SJCRH30 (cell line): ENCODE measurements at regions not wholly inside any gene's neighbourhood (a gene's known extent, or its start where the extent isn't known, plus 50 kb on each side); places are given as distances from the start of the nearest gene placed in this dataset.

Source experiments
- DNase-seq, 2 experiments: peaks; one replicate each; pipeline ENCODE4 v3.0.0-alpha.2; 2015 to 2020
- H3K27ac ChIP-seq: fragments of 250-450 bp; sonication (Bioruptor Pico); 2 replicates; pipeline ENCODE4 v1.5.1; 2020; ENCODE audit warnings: mild to moderate bottlenecking, moderate library complexity
- H3K27me3 ChIP-seq: fragments of 250-450 bp; sonication (Bioruptor Pico); 2 replicates; pipeline ENCODE4 v1.5.1; 2020; ENCODE audit warnings: mild to moderate bottlenecking, moderate library complexity
- H3K36me3 ChIP-seq: fragments of 250-450 bp; sonication (Bioruptor Pico); 2 replicates; pipeline ENCODE4 v1.5.1; 2020; ENCODE audit warnings: mild to moderate bottlenecking, moderate library complexity
- H3K4me1 ChIP-seq: fragments of 250-450 bp; sonication (Bioruptor Pico); 2 replicates; pipeline ENCODE4 v1.5.1; 2020; ENCODE audit warnings: mild to moderate bottlenecking, moderate library complexity
- H3K4me3 ChIP-seq: fragments of 250-450 bp; sonication (Bioruptor Pico); 2 replicates; pipeline ENCODE4 v1.5.1; 2020; ENCODE audit warnings: mild to moderate bottlenecking, moderate library complexity
- H3K9me3 ChIP-seq: fragments of 250-450 bp; sonication (Bioruptor Pico); replicated peaks from 2 replicates; pipeline ENCODE4 v1.5.1; 2020; ENCODE audit warnings: mild to moderate bottlenecking, moderate library complexity

DNA sequence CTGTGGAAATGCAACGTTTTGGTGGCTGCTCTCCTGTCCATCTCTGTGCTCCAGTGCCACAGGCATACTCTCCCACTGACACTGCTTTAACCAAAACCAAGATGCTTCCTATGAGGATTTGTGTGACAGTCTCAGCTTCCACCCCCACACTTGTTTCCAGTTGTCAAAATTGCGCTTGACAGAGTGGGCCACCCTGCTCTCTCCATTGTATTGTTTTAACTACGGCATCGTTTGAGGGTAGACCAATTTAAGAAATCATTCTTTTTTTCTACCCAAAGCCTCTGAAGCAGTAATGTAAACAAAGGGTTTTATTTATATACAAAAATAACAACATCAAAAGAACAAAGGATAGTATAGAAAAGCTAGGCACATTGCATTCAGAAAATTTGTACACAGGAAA is 178.0 kb downstream of the INHBA start:
- DNase-seq, result peak in 1 of 2 experiments; percentile 34
- Histone ChIP-seq H3K4me3 (no peak overlapping the region), H3K4me1 (no peaks in the 10 kb centered on the region), H3K36me3 (no peaks in the 10 kb centered on the region), H3K27me3 (no peaks in the 10 kb centered on the region), H3K27ac (no peak overlapping the region), H3K9me3 (no peaks in the 10 kb centered on the region)

- H3K4me3 ChIP-seq, result no peak overlapping the region
- H3K27ac ChIP-seq, result no peak overlapping the region
- 0 out of 2 replicates have a peak, but pooled peaks cover 4% of the 10 kb centered on the region for H3K27me3 ChIP-seq
- no peaks in the 10 kb centered on the region for H3K4me1 ChIP-seq
- DNase-seq, result no peak
- H3K9me3 ChIP-seq, result no peaks in the 10 kb centered on the region
- no peaks in the 10 kb centered on the region for H3K36me3 ChIP-seq
Measured at GRCh38 chr7:41520445-41520844, 182.4 kb downstream of the INHBA start.

- Histone ChIP-seq H3K4me1 (no peaks in the 10 kb centered on the region), H3K27me3 (0 out of 2 replicates have a peak, but pooled peaks cover 4% of the 10 kb centered on the region), H3K4me3 (no peak overlapping the region), H3K27ac (no peak overlapping the region), H3K9me3 (no peaks in the 10 kb centered on the region), H3K36me3 (no peaks in the 10 kb centered on the region)
- no peak for DNase-seq
Measured at GRCh38 chr7:41517771-41518170, 185.1 kb downstream of the INHBA start.

GRCh38 chr7:41508755-41509154 is 194.1 kb downstream of the INHBA start:
- DNase-seq, result no peak
- H3K27ac ChIP-seq, result no peak overlapping the region

DNA sequence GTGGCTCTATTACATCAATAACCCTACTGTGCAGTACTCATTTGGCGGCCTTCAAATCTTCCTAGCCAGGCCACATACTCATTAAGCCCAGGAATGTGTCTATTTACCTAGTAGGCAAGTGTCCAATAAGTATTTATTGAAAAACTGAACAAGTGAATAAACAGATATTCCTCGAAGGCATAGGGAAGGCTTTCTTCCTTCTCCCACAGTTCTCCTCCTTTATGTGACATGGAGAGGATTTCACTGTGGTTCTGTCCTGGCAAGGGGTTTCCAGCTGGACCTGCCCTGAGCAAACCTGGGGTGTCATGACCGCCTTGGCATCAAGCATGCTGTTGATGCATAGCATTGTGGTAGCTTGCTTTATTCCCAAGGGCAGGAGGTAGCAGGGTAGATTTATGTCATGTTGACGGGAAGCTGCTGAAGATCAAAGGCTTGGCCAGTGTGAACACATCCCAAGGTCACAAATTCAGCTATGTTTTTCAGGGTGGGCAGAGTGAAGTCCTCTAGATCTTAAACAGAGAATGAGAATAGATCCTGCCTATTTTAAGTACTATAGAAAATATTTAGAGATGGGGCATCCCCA is 195.1 kb downstream of the INHBA start:
- Histone ChIP-seq H3K4me3 (no peak overlapping the region), H3K9me3 (no peaks in the 10 kb centered on the region), H3K4me1 (no peaks in the 10 kb centered on the region), H3K27me3 (peaks cover 3% of the 10 kb centered on the region; the same call in 1 of the 2 replicates), H3K27ac (no peak overlapping the region), H3K36me3 (no peaks in the 10 kb centered on the region)
- DNase-seq, result no peak

More at GRCh38 chr7:41508755-41509154, 194.1 kb downstream of the INHBA start:
- peaks cover 3% of the 10 kb centered on the region; the same call in 1 of the 2 replicates for H3K27me3 ChIP-seq
- no peak overlapping the region for H3K4me3 ChIP-seq
- H3K9me3 ChIP-seq, result no peaks in the 10 kb centered on the region
- H3K36me3 ChIP-seq, result no peaks in the 10 kb centered on the region
- no peaks in the 10 kb centered on the region for H3K4me1 ChIP-seq

DNA sequence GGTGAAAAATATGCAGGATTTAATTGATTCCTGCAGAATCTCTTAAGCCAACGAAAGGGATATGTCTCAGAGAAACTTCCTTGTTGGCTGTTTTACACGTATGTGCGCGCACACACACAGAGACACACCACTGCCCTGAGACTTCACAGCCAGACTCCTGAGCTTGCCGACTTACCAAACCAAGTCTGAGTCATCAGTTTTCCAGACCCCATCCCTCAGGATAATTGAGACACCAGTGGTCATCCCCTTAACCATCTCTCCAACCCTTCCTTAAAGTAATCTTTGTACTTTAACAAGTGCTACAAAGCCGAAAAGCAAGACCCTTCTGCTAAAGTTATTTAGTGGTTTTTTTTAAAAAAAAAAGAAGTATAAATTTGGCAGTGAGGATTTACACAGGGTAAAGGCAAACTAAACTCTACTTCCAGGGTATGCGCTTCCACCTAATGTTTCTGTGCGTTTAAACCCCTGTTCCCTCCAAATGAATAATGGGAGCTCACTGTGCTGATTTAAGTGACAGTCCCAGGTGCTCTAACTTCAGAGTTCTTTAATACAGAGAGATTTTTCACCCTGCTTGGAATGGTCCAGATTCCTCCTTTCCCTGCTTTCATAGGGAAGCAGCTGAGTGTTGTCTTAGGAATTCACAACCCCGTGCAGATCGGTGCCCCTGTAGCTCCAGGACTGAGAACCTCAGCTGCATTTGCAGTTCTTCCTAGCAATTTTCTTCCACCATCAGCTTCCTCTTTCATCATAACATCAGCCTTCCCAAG is 198.5 kb downstream of the INHBA start:
- H3K36me3 ChIP-seq, result no peaks in the 10 kb centered on the region
- peak; percentile 7 to 59 for DNase-seq
- H3K4me1 ChIP-seq, result peaks cover 11% of the 10 kb centered on the region
- H3K4me3 ChIP-seq, result no peak overlapping the region
- H3K27ac ChIP-seq, result no peak overlapping the region
- no peaks in the 10 kb centered on the region for H3K27me3 ChIP-seq
- no peaks in the 10 kb centered on the region for H3K9me3 ChIP-seq

GRCh38 chr7:41503438-41503837 is 199.5 kb downstream of the INHBA start:
- H3K4me1 ChIP-seq, result peaks cover 11% of the 10 kb centered on the region
- DNase-seq, result no peak
- no peaks in the 10 kb centered on the region for H3K9me3 ChIP-seq
- no peak overlapping the region for H3K4me3 ChIP-seq
- H3K27ac ChIP-seq, result no peak overlapping the region
- no peaks in the 10 kb centered on the region for H3K27me3 ChIP-seq
- H3K36me3 ChIP-seq, result no peaks in the 10 kb centered on the region

DNA sequence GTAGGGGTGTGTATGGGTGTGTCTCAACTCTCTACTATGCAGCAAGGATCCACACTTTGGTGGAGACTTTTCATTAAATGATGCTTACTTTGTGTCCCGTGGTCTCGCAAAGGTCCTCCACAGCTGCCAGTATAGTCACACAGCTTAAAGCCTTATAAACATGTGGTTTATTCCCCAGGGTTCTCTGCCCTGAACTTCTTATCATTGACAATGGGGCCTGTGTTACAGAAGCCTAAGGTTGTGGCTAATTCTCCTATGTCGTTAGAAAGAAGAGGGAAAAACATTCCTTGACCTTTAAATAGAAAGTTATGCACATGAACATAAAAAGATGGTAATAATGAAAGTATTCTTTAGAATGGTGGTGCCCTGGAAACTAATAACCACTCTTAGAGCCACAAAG is 201.4 kb downstream of the INHBA start:
- DNase-seq, result peak; percentile 47 to 76
- H3K4me1 ChIP-seq, result peaks cover 11% of the 10 kb centered on the region
- peak overlapping the region; percentile 28 for H3K27ac ChIP-seq
- H3K4me3 ChIP-seq, result no peak overlapping the region
- no peaks in the 10 kb centered on the region for H3K36me3 ChIP-seq
- H3K9me3 ChIP-seq, result no peaks in the 10 kb centered on the region
- no peaks in the 10 kb centered on the region for H3K27me3 ChIP-seq

DNA sequence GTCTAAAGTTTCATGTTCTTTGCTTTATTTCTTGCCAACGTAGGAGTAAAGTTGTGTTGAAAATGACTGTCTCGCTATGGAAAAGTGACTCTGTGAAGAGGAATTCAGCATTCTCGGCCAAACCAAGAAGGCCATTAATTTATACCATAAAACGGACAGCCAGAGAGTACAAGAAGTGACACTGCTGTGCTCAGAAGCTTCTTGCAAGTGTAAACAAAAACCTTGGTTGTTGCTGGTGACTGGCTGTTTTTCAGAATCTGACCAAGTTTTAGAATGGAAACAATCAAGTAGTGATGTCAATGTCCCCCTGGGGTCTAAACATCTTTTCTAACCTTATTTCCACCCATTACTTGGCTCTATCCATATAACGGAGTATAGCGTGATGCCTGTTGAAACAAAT is 201.9 kb downstream of the INHBA start:
- Histone ChIP-seq H3K27ac (peak overlapping the region; percentile 28; the same call in 1 of the 2 replicates), H3K36me3 (no peaks in the 10 kb centered on the region)
- DNase-seq, result no peak

GRCh38 chr7:41492603-41493002 is 210.3 kb downstream of the INHBA start:
- DNase-seq, result no peak
- H3K27me3 ChIP-seq, result no peaks in the 10 kb centered on the region
- H3K4me3 ChIP-seq, result no peak overlapping the region
- H3K27ac ChIP-seq, result no peak overlapping the region
- no peaks in the 10 kb centered on the region for H3K4me1 ChIP-seq
- no peaks in the 10 kb centered on the region for H3K9me3 ChIP-seq
- H3K36me3 ChIP-seq, result no peaks in the 10 kb centered on the region

More for the DNA sequence above, 201.9 kb downstream of the INHBA start:
- H3K9me3 ChIP-seq, result no peaks in the 10 kb centered on the region
- H3K4me1 ChIP-seq, result peaks cover 11% of the 10 kb centered on the region
- H3K27me3 ChIP-seq, result no peaks in the 10 kb centered on the region
- H3K4me3 ChIP-seq, result no peak overlapping the region

- DNase-seq, result no peak
- H3K36me3 ChIP-seq, result no peaks in the 10 kb centered on the region
- no peaks in the 10 kb centered on the region for H3K4me1 ChIP-seq
- H3K4me3 ChIP-seq, result no peak overlapping the region
- H3K27me3 ChIP-seq, result 0 out of 2 replicates have a peak, but pooled peaks cover 5% of the 10 kb centered on the region
- H3K27ac ChIP-seq, result no peak overlapping the region
- H3K9me3 ChIP-seq, result no peaks in the 10 kb centered on the region
Measured at GRCh38 chr7:41491883-41492471, 210.9 kb downstream of the INHBA start.

DNA sequence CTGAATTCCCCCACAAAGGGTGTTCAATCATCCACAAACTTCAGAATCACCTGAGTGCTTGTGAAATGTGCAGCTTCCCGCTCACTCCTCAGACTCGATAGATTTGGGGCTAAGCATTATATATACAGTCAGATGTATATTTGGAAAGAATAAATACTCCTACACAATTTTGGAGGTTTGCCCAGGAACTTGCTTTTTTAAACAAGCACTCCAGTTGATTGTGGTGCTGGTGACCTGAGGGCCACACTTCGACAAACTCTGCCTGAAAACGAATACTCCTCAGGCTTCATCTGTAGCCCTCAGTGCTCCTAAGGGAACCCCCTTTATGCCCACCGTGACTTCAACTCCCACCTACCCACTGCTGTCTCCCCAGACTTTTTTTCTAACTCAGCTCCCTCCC is 211.6 kb downstream of the INHBA start:
- no peaks in the 10 kb centered on the region for H3K36me3 ChIP-seq
- no peaks in the 10 kb centered on the region for H3K4me1 ChIP-seq
- 0 out of 2 replicates have a peak, but pooled peaks cover 6% of the 10 kb centered on the region for H3K27me3 ChIP-seq

DNA sequence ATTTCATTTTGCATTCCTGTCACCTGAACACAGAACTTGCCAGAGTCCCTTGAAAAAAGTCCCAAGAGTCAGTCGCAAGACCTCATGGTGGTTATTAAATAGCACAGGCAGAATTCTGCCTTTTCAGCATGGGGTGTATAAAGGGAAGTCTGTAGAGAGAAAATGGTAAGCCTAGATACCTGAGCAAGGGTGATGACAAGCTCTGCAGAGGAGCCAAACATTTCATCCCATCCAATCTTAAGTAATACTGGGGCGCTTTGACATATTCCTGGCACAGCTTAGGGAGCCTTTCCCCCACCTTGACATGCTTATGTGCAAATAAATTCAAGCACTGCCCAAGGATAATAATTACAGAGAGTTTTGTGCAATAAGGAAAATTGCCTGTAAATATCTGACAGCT is 213.0 kb downstream of the INHBA start:
- Histone ChIP-seq H3K36me3 (no peaks in the 10 kb centered on the region), H3K27ac (no peak overlapping the region), H3K4me3 (no peak overlapping the region), H3K27me3 (0 out of 2 replicates have a peak, but pooled peaks cover 6% of the 10 kb centered on the region), H3K9me3 (no peaks in the 10 kb centered on the region), H3K4me1 (no peaks in the 10 kb centered on the region)
- no peak for DNase-seq

More for the DNA sequence above, 211.6 kb downstream of the INHBA start:
- no peak overlapping the region for H3K27ac ChIP-seq
- no peak for DNase-seq
- H3K4me3 ChIP-seq, result no peak overlapping the region
- no peaks in the 10 kb centered on the region for H3K9me3 ChIP-seq

- H3K27me3 ChIP-seq, result 0 out of 2 replicates have a peak, but pooled peaks cover 6% of the 10 kb centered on the region
- no peaks in the 10 kb centered on the region for H3K9me3 ChIP-seq
- H3K4me3 ChIP-seq, result no peak overlapping the region
- DNase-seq, result no peak
- H3K4me1 ChIP-seq, result no peaks in the 10 kb centered on the region
- no peaks in the 10 kb centered on the region for H3K36me3 ChIP-seq
- no peak overlapping the region for H3K27ac ChIP-seq
Measured at GRCh38 chr7:41487229-41487940, 215.5 kb downstream of the INHBA start.

- Histone ChIP-seq H3K27me3 (no peaks in the 10 kb centered on the region), H3K4me1 (no peaks in the 10 kb centered on the region), H3K36me3 (no peaks in the 10 kb centered on the region), H3K4me3 (no peak overlapping the region), H3K9me3 (no peaks in the 10 kb centered on the region), H3K27ac (no peak overlapping the region)
- no peak for DNase-seq
Measured at GRCh38 chr7:41481353-41481752, 221.5 kb downstream of the INHBA start.
